Vagina (tissue), 2 donors: ENCODE measurements at regions not wholly inside any gene's neighbourhood (a gene's known extent, or its start where the extent isn't known, plus 50 kb on each side); places are given as distances from the start of the nearest gene placed in this dataset.

ENCODE experiments used
- CTCF ChIP-seq, 3 experiments: fragments of 450-650 bp in 2 of 3; fragments of 200-600 bp in 1 of 3; sonication (generic) in 1 of 3; IDR thresholded peaks; one replicate each; pipeline ENCODE4 v1.5.1; 2017 to 2019; ENCODE audit warnings: antibody characterized with exemption in 3 of 3, mild to moderate bottlenecking in 2 of 3, moderate library complexity in 2 of 3
- POLR2A ChIP-seq, 2 donors: fragments of 450-650 bp; IDR thresholded peaks; one replicate each; pipeline ENCODE4 v1.6.1; 2017; ENCODE audit warnings: antibody characterized with exemption in 2 of 2, mild to moderate bottlenecking in 2 of 2, moderate library complexity in 2 of 2
- POLR2AphosphoS5 ChIP-seq, 2 donors: sonication (generic); formaldehyde crosslinking; IDR thresholded peaks; one replicate each; pipeline ENCODE4 v1.9.0; 2017; ENCODE audit warnings: antibody characterized with exemption in 2 of 2, mild to moderate bottlenecking in 2 of 2, low read depth in 1 of 2; ENCODE audit not compliant: insufficient read depth in 1 of 2

- TF ChIP-seq CTCF (IDR thresholded peaks at IDR 0.05): no peak
- no peak for TF ChIP-seq POLR2AphosphoS5 (IDR thresholded peaks at IDR 0.05; ENCODE audit: insufficient read depth in 1 of 2, low read depth in 1 of 2)
- TF ChIP-seq POLR2A (IDR thresholded peaks at IDR 0.05): no peak
Observed at GRCh38 chr9:28443461-28443860, 870.2 kb upstream of the C9orf72 start.
